ENCODE measurements at regions not wholly inside any gene's neighbourhood (a gene's known extent, or its start where the extent isn't known, plus 50 kb on each side); places are given as distances from the start of the nearest gene placed in this dataset.

- TF ChIP-seq CTCF (IDR thresholded peaks at IDR 0.05): no peak
- no peak for TF ChIP-seq POLR2A (IDR thresholded peaks at IDR 0.05)
Observed at GRCh38 chr3:78140866-78141265, 1101.0 kb downstream of the ROBO2 start.
